Central memory CD8-positive, alpha-beta T cell (primary cell): ENCODE measurements at regions not wholly inside any gene's neighbourhood (a gene's known extent, or its start where the extent isn't known, plus 50 kb on each side); places are given as distances from the start of the nearest gene placed in this dataset.
A peak's percentile ranks its signal among the peaks of the same experiment; 100 is the strongest.

Experiments
- ATAC-seq: fragments of 150-1000 bp; cut with Tn5 transposase; replicated peaks from 2 replicates; pipeline ENCODE4 v1.10.0; 2022; ENCODE audit warnings: mild to moderate bottlenecking, moderate FRiP score, moderate number of reproducible peaks; ENCODE audit not compliant: poor library complexity, severe bottlenecking; ENCODE audit errors: extremely low read depth
- DNase-seq, 2 donors: peaks; one replicate each; pipeline ENCODE4 v3.0.0; 2021; ENCODE audit warnings: low spot score in 2 of 2
- H3K27ac Mint-ChIP-seq: one replicate; pipeline ENCODE4 v1.8.0; 2022; ENCODE audit warnings: low read depth, mild to moderate bottlenecking, moderate library complexity, mixed read lengths
- H3K27me3 Mint-ChIP-seq: one replicate; pipeline ENCODE4 v1.8.0; 2022; ENCODE audit warnings: mixed read lengths
- H3K36me3 Mint-ChIP-seq: one replicate; pipeline ENCODE4 v1.8.0; 2022; ENCODE audit warnings: mild to moderate bottlenecking, moderate library complexity, mixed read lengths; ENCODE audit not compliant: insufficient read depth
- H3K4me1 Mint-ChIP-seq: one replicate; pipeline ENCODE4 v1.8.0; 2022; ENCODE audit warnings: mixed read lengths
- H3K4me3 Mint-ChIP-seq: one replicate; pipeline ENCODE4 v1.8.0; 2022; ENCODE audit warnings: mild to moderate bottlenecking, moderate library complexity, mixed read lengths
- H3K9me3 Mint-ChIP-seq: one replicate; pipeline ENCODE4 v1.8.0; 2022; ENCODE audit warnings: mixed read lengths

- Mint-ChIP-seq H3K4me1 (peaks cover 38% of the 10 kb centered on the region), H3K4me3 (no peak overlapping the region), H3K36me3 (peaks cover 4% of the 10 kb centered on the region), H3K9me3 (no peaks in the 10 kb centered on the region), H3K27ac (no peak overlapping the region), H3K27me3 (no peaks in the 10 kb centered on the region)
- no peak for ATAC-seq
- DNase-seq: peak in 1 of 2 donors; percentile 8
These were observed 116.1 kb downstream of the KLF13 start for GRCh38 chr15:31442699-31443111.

- Mint-ChIP-seq H3K9me3 (no peaks in the 10 kb centered on the region), H3K27ac (no peak overlapping the region), H3K36me3 (peaks cover 4% of the 10 kb centered on the region), H3K27me3 (no peaks in the 10 kb centered on the region), H3K4me1 (peaks cover 26% of the 10 kb centered on the region), H3K4me3 (no peak overlapping the region)
- DNase-seq (no peak), ATAC-seq (no peak)
These were observed 118.2 kb downstream of the KLF13 start for GRCh38 chr15:31444844-31445243.

DNA sequence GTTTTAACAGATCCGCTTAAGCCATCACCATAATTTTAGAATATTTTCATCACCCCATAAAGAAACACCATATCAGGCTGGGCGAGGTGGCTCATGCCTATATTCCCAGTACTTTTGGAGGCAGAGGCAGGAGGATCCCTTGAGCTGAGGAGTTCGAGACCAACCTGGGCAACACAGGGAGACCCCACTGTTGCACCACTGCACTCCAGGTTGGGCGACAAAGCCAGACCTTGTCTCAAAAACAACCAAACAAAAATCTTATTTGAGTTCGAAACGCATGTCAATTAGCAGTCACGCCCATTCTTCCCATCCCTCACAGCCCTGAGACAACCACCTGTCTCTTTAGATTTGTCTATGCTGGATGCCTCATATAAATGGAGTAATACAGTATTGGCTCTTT lies 119.9 kb downstream of the KLF13 start:
- no peaks in the 10 kb centered on the region for H3K9me3 Mint-ChIP-seq
- no peak overlapping the region for H3K4me3 Mint-ChIP-seq
- H3K27ac Mint-ChIP-seq: no peak overlapping the region

DNA sequence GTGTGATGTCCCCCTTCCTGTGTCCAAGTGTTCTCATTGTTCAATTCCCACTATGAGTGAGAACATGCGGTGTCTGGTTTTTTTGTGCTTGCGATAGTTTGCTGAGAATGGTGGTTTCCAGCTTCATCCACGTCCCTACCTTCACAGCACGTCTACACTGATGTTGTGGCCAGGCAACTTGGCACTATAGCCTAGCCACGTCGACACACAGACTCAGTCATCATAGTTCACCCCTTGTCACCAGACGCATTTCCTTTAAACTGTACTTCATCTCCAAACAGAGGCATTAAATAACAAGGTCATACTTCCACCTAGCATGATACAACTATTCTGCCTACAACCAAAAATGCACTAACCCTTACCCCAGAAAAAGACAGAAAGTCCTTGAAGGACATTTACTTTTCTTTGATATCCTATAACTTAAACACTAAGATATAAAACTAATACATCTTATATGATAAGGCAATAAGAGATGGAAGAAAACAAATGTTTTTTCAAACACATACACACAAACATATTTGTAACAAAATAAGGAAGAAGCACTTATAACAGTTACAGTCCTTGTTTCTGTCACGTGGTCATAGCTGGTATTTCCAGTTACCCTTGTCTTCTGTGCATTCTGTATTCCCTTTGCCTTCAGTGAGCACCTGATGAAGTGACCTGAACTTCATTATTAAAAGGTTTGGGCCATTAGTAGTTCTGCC lies 121.4 kb downstream of the KLF13 start:
- no peak overlapping the region for H3K27ac Mint-ChIP-seq
- H3K4me1 Mint-ChIP-seq: peaks cover 15% of the 10 kb centered on the region
- H3K36me3 Mint-ChIP-seq: peaks cover 4% of the 10 kb centered on the region
- ATAC-seq: no peak
- no peaks in the 10 kb centered on the region for H3K27me3 Mint-ChIP-seq
- H3K4me3 Mint-ChIP-seq: no peak overlapping the region
- H3K9me3 Mint-ChIP-seq: no peaks in the 10 kb centered on the region
- DNase-seq: no peak

More for the DNA sequence above, 119.9 kb downstream of the KLF13 start:
- Mint-ChIP-seq H3K36me3 (peaks cover 4% of the 10 kb centered on the region), H3K4me1 (peaks cover 19% of the 10 kb centered on the region), H3K27me3 (no peaks in the 10 kb centered on the region)
- ATAC-seq (no peak), DNase-seq (no peak)

GRCh38 chr15:31448635-31448979 lies 122.0 kb downstream of the KLF13 start:
- ATAC-seq (no peak), DNase-seq (no peak)
- Mint-ChIP-seq H3K9me3 (no peaks in the 10 kb centered on the region), H3K4me1 (peaks cover 14% of the 10 kb centered on the region), H3K36me3 (peaks cover 4% of the 10 kb centered on the region), H3K27me3 (no peaks in the 10 kb centered on the region), H3K27ac (no peak overlapping the region), H3K4me3 (no peak overlapping the region)

- DNase-seq (no peak), ATAC-seq (no peak)
- peaks cover 8% of the 10 kb centered on the region for H3K4me1 Mint-ChIP-seq
- H3K9me3 Mint-ChIP-seq: peaks cover 6% of the 10 kb centered on the region
- no peak overlapping the region for H3K4me3 Mint-ChIP-seq
- H3K27me3 Mint-ChIP-seq: no peaks in the 10 kb centered on the region
- H3K27ac Mint-ChIP-seq: no peak overlapping the region
- H3K36me3 Mint-ChIP-seq: peaks cover 1% of the 10 kb centered on the region
These were observed 126.2 kb downstream of the KLF13 start for GRCh38 chr15:31452595-31453557.

DNA sequence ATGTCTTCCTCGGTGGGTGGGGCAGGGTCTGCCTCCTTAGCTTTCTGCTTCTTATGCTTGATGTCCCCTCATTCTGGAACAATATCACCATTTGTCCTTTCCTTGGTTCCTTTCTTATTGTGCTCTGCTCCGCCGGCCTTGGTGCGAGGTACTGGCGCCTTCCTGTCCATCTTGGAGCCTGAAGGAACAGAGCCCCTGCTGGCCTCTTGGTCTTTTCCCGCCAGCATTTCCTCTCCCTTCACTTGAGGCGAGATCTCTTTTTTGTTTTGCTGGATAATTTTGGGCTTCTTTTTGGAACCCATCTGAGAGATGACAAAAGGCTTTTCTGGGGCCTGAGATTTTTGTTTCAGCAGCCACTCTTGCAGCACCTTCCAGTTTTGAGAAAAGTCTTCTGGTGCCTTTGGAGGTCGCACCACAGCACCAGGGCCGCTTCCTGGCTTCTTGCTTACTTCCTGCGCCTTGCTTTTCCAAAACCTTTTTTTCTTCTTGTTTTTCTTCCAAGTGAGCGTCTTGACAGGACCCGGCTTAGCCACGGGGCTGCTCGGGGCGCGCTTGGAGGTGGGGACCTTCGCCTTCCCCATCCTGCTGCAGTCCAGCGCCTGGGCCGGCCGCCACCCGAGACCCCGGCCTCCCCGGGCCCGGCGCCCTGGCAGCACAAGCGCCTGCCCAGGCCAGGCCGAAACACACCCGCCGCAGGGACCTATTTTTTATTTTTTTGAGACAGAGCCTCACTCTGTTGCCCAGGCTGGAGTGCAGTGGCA lies 127.1 kb downstream of the KLF13 start:
- DNase-seq: no peak
- H3K27ac Mint-ChIP-seq: no peak overlapping the region
- peaks cover 6% of the 10 kb centered on the region for H3K9me3 Mint-ChIP-seq
- peaks cover 6% of the 10 kb centered on the region for H3K4me1 Mint-ChIP-seq
- no peak overlapping the region for H3K4me3 Mint-ChIP-seq
- no peaks in the 10 kb centered on the region for H3K36me3 Mint-ChIP-seq
- no peaks in the 10 kb centered on the region for H3K27me3 Mint-ChIP-seq
- no peak for ATAC-seq

DNA sequence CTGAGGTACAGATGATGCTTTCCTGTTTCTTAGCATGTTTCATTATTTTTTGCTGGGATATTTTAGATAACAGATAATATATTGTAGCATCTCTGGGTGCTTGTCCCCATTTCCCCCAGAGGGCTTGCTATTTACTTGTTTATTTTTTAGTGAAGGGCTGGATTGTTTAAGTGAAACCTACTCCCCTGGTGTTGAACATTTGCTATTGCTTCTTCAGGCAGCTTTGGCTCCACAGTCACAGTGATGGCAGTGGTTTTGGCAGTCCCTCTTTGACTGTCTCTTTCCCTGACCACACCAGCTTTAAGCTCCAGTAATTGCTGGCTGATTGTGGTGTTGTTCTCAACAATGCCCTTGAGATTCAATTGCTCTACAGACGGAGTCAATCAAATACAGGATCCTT lies 128.9 kb downstream of the KLF13 start:
- DNase-seq (no peak), ATAC-seq (no peak)
- Mint-ChIP-seq H3K27me3 (no peaks in the 10 kb centered on the region), H3K36me3 (no peaks in the 10 kb centered on the region), H3K27ac (no peak overlapping the region), H3K4me1 (peaks cover 13% of the 10 kb centered on the region), H3K9me3 (peaks cover 6% of the 10 kb centered on the region), H3K4me3 (no peak overlapping the region)

- Mint-ChIP-seq H3K4me1 (peaks cover 13% of the 10 kb centered on the region), H3K27me3 (no peaks in the 10 kb centered on the region), H3K4me3 (no peak overlapping the region), H3K9me3 (peaks cover 6% of the 10 kb centered on the region), H3K36me3 (no peaks in the 10 kb centered on the region), H3K27ac (no peak overlapping the region)
- no peak for DNase-seq
- ATAC-seq: no peak
These were observed 129.9 kb downstream of the KLF13 start for GRCh38 chr15:31456354-31457060.

DNA sequence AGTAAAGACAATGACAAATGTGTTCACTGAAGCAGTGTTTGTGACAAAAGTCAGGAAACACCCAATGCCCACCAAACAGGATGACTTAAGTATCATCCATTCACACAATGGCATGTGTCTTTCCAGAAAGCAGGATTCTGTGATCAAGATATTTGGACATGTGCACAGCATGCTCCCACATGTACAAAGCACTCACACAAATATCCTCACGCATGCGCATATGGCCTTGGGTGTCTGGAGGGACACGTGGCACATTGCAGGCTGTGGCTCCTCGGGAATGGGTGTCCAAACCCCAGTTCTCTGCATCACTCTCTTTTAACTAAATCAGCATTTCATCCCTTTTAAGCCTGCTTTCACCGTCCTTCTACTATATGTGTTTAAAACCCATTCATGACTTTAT lies 130.5 kb downstream of the KLF13 start:
- H3K9me3 Mint-ChIP-seq: peaks cover 6% of the 10 kb centered on the region
- no peak for DNase-seq
- no peaks in the 10 kb centered on the region for H3K27me3 Mint-ChIP-seq
- H3K4me1 Mint-ChIP-seq: peaks cover 13% of the 10 kb centered on the region
- H3K4me3 Mint-ChIP-seq: no peak overlapping the region
- no peak overlapping the region for H3K27ac Mint-ChIP-seq
- no peak for ATAC-seq
- H3K36me3 Mint-ChIP-seq: no peaks in the 10 kb centered on the region

- peaks cover 13% of the 10 kb centered on the region for H3K4me1 Mint-ChIP-seq
- H3K36me3 Mint-ChIP-seq: no peaks in the 10 kb centered on the region
- ATAC-seq (no peak), DNase-seq (no peak)
- no peak overlapping the region for H3K4me3 Mint-ChIP-seq
- H3K9me3 Mint-ChIP-seq: peaks cover 6% of the 10 kb centered on the region
- H3K27ac Mint-ChIP-seq: no peak overlapping the region
- H3K27me3 Mint-ChIP-seq: no peaks in the 10 kb centered on the region
These were observed 131.2 kb downstream of the KLF13 start for GRCh38 chr15:31457631-31458526.
